Mesodermal cell (in vitro differentiated cells): ENCODE measurements at regions not wholly inside any gene's neighbourhood (a gene's known extent, or its start where the extent isn't known, plus 50 kb on each side); places are given as distances from the start of the nearest gene placed in this dataset.
"Not testable (repeated sequence)": the region's sequence is repeated elsewhere in the genome, so short reads cannot be mapped to it uniquely, and the experiment has no call there.

ENCODE experiments used
- H3K27ac ChIP-seq: 2 replicates; pipeline ENCODE4 v1.7.0; 2013; ENCODE audit warnings: mild to moderate bottlenecking, low read depth, low read length, moderate library complexity; ENCODE audit not compliant: severe bottlenecking
- H3K36me3 ChIP-seq: 2 replicates; pipeline ENCODE4 v1.7.1; 2013; ENCODE audit warnings: mild to moderate bottlenecking, low read length, moderate library complexity; ENCODE audit not compliant: control insufficient read depth, insufficient read depth
- H3K4me1 ChIP-seq: one replicate; pipeline ENCODE4 v1.7.1; 2013; ENCODE audit warnings: mild to moderate bottlenecking, low read length; ENCODE audit not compliant: insufficient read depth, control insufficient read depth, poor library complexity, severe bottlenecking
- H3K4me3 ChIP-seq: 2 replicates; pipeline ENCODE4 v1.7.0; 2013; ENCODE audit warnings: low read length, control low read depth, mild to moderate bottlenecking; ENCODE audit not compliant: insufficient read depth, poor library complexity, severe bottlenecking; ENCODE audit errors: extremely low read depth
- H3K9me3 ChIP-seq: 2 replicates; pipeline ENCODE4 v1.7.1; 2013; ENCODE audit warnings: mild to moderate bottlenecking, low read length, moderate library complexity; ENCODE audit not compliant: control insufficient read depth
- WGBS, 2 experiments: methylation state at CpG; one replicate each; pipeline ENCODE4 v1.1.5; 2013; ENCODE audit warnings: missing lambda C conversion rate in 2 of 2; ENCODE audit not compliant: insufficient coverage in 2 of 2; 5-methylcytosine and 5-hydroxymethylcytosine counted together

DNA sequence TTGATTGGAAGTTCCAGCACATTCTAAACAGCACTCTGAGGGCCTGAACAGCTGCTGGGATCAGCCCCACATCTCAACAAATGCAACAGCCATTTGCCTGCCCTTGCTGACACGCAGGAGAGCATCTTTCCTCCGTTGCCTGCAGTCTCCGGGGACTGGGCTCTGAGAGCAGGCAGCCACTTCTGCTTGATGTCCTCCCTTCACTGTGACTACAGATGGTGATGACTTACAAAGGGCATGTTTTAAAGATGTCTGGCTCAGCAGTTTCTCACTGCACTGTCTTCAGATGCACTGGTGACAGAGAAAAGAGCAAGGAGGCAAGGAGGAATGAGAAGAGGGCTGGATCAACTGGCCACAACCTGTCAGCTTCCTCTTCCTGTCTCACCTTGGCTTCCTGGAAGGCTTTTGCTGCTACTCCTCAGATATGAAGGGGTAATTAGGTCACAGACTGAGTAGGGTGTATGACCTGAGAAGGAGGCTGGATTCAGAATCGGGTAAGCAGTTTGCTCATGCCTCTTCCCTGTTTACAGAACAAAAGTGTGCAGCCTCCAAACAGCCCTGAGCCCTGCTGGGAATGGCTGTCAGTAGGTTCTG, 143.5 kb upstream of the GHITM start:
- no peak overlapping the region for H3K4me3 ChIP-seq
- no peak overlapping the region for H3K27ac ChIP-seq
- WGBS, 2 experiments = 100% methylated on average over 3 of the region's 4 CpGs
- no peaks in the 10 kb centered on the region for H3K36me3 ChIP-seq
- no peaks in the 10 kb centered on the region for H3K4me1 ChIP-seq
- H3K9me3 ChIP-seq = no peaks in the 10 kb centered on the region

DNA sequence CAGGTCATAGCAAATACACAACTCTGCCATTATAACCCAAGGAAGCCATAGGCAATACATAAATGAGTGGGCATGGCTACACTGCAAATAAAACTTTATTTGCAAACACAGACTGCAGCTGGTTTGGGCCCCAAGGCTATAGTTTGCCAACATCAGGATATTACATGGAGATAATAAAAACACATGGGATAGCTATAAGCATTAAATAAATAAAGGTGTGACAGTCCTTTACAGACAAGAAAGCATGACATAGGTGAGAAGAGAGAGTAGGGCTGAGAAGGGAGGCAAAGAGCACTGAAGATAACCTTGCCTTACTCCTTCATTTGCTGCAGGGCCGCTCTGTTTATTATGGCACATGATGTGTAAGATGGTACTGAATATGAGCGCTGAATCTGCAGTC, 135.1 kb upstream of the GHITM start:
- 100% methylated on average over 1 of the region's 2 CpGs; no CpG with 5 or more reads in 1 of the 2 experiments for WGBS, 2 experiments
- H3K27ac ChIP-seq = no peak overlapping the region

DNA sequence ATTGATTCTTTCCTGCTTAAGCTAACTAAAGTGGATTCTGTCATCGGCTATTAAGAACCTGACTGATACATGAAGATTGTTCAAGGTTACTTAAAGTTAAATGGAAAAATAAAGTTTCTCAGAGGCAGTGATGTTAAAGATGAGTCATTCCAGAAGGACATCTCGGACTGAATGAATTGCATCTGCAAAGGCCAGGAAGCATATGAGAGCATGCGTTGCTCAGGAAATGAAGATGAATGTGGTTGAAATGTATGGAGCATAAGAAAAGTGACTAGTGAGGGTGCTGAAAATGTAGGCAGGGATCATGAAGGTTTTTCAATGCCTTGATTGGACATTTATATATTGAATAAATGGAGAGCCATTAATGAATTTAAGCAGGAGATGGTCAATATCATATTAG, 133.9 kb upstream of the GHITM start:
- Histone ChIP-seq H3K27ac (no peak overlapping the region), H3K36me3 (no peaks in the 10 kb centered on the region), H3K4me3 (no peak overlapping the region), H3K4me1 (no peaks in the 10 kb centered on the region), H3K9me3 (no peaks in the 10 kb centered on the region)
- WGBS, 2 experiments = 87 to 98% methylated on average over 3 of the region's 3 CpGs

More for the DNA sequence above, 135.1 kb upstream of the GHITM start:
- H3K4me1 ChIP-seq = no peaks in the 10 kb centered on the region
- no peaks in the 10 kb centered on the region for H3K9me3 ChIP-seq
- no peaks in the 10 kb centered on the region for H3K36me3 ChIP-seq
- H3K4me3 ChIP-seq = no peak overlapping the region

DNA sequence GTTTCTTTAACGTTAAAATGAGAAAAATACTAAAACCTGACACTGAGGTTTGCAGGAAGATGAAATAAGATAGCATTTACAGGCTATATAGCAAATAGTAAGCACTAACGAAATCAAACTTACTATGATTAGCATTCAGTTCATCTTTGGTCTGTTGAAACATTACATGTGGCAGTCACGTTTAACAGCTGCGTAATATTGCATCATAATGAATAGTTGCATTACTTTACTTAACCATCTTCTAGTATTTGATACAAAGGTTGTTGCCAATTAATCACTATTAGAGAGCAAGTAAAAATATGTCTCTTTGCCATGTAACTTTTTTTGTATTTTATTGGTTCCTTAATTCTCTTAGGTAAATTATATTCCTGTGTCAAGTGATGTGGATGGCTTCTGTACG, 131.8 kb upstream of the GHITM start:
- Histone ChIP-seq H3K4me3 (no peak overlapping the region), H3K27ac (no peak overlapping the region), H3K9me3 (no peaks in the 10 kb centered on the region), H3K36me3 (no peaks in the 10 kb centered on the region), H3K4me1 (no peaks in the 10 kb centered on the region)
- WGBS, 2 experiments = 62 to 100% methylated on average over 1 to 2 of the region's 5 CpGs

DNA sequence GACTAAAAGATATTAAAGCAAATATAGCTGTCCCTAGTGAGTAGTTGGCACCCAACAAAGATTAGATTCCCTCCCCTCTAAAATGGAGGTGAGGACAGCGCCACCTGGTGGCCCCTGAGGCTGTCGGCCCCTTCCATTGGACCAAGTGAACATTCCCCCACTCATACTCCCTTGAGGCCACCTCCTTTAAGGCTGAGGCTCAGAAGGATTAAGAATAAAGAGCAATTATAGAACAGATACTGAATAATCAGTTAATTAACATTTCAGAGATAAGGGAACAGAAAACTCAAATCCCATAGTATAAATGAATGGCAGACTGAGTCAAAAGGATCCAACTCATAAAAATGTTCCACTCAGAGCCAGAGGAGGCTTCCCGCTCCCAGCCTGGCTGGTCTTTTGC, 130.4 kb upstream of the GHITM start:
- H3K9me3 ChIP-seq = no peaks in the 10 kb centered on the region
- no peaks in the 10 kb centered on the region for H3K4me1 ChIP-seq
- no peak overlapping the region for H3K27ac ChIP-seq
- H3K4me3 ChIP-seq = no peak overlapping the region
- H3K36me3 ChIP-seq = no peaks in the 10 kb centered on the region
- WGBS, 2 experiments = 78 to 100% methylated on average over 1 of the region's 3 CpGs

DNA sequence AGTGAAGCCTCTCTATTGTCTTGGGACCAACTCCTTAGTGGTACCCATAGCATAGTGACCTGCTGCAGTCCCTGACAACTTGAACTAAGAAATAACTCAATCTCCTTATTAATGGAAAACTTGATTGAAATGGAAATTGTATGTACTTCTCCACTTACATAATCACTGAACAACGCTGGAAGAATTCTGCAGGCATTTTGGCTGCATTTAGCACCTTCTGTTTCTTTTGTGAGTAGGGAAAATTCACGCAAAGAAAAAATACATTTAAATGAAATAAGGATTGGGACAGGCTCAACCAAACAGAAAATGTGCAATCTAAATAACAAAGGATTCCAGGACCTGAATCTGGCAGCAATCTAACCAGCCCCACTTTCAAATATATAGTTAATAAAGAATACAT, 126.9 kb upstream of the GHITM start:
- no peaks in the 10 kb centered on the region for H3K36me3 ChIP-seq
- no peaks in the 10 kb centered on the region for H3K9me3 ChIP-seq
- H3K4me1 ChIP-seq = no peaks in the 10 kb centered on the region
- H3K4me3 ChIP-seq = no peak overlapping the region
- WGBS, 2 experiments = 100% methylated on average over 1 of the region's 2 CpGs; no CpG with 5 or more reads in 1 of the 2 experiments
- H3K27ac ChIP-seq = no peak overlapping the region

DNA sequence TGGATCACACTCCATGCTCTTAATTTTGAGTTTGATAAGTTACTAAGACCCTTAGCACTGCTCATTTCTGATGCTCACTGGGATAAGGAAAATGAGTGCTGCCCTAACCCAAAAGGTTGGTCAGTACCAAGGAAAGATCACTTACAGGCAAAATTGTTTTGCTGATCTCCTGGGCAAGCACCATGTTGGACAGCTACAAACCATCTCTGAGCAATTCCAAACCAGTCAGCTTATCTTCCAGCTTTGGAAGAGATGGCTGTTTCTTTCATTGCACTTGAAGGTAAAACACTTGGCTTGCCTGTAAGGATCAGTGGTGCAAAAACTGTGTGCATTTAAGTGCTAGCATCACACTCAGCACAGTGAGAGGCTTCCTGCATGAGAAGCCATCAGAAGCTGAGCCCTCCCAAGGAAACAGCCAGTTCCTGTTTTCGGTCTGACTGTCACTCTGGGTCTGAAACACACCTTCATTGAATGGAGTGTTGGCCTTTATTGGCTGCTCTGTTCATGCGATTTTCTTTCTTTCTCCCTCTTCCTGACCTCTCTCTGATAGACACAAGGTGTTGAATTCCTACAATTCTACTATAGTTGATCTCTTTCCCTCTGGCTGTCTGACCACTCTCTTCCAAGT, 126.4 kb upstream of the GHITM start:
- H3K4me1 ChIP-seq = no peaks in the 10 kb centered on the region
- 68 to 88% methylated on average over 2 of the region's 2 CpGs for WGBS, 2 experiments
- H3K4me3 ChIP-seq = no peak overlapping the region
- no peak overlapping the region for H3K27ac ChIP-seq
- no peaks in the 10 kb centered on the region for H3K9me3 ChIP-seq
- no peaks in the 10 kb centered on the region for H3K36me3 ChIP-seq

DNA sequence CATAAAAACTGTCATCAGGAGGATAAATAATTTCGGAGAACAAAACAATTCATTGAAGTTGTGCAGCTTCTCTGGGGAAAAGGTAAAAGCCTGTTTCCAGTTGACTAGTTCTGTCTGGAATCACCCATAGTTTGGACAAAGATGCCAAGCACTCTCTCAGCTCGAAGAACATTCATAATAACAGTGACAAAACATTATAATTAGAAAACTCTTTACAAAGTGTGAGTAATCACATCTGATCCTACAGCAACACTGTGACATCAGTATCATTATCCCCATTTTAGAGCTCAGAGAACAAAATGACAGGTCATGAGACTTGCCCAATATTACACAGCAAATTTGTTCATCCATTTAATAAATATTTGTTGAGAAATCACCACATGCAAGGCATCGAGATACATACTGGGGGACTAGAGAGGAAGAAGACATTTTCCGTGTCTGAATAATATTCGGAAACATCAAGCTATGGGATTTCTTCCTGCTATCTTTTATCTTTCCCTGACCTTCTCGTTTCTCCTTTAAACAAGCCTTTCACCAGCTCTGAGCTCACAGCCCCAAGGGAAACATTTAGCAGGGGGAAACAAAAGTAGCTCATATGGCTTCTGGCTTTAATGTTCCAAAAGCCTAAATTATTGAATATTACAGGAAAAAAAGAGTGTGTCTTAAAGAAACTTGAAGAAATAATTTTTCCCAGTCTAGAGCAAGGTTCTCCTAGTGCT, 123.3 kb upstream of the GHITM start:
- Histone ChIP-seq H3K36me3 (no peaks in the 10 kb centered on the region), H3K9me3 (no peaks in the 10 kb centered on the region), H3K4me1 (no peaks in the 10 kb centered on the region), H3K4me3 (no peak overlapping the region), H3K27ac (no peak overlapping the region)
- 81 to 92% methylated on average over 4 to 6 of the region's 6 CpGs for WGBS, 2 experiments

DNA sequence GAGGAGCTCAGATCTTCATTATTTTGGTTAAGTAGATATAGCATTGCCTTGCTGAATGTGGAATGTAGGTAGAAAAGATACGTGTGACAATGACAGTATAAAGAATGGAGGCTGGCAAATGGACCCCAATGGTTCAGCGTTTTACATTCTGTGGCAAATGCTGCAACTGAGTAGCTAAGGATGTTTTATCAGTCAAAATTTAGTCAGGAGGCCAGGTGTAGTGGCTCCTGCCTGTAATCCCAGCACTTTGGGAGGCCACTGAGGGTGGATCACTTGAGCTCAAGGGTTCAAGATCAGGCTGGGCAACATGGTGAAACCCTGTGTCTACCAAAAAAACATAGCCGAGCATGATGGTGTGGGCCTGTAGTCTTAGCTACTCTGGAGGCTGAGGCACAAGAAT, 120.5 kb upstream of the GHITM start:
- 91 to 98% methylated on average over 3 of the region's 3 CpGs for WGBS, 2 experiments
- no peak overlapping the region for H3K27ac ChIP-seq

DNA sequence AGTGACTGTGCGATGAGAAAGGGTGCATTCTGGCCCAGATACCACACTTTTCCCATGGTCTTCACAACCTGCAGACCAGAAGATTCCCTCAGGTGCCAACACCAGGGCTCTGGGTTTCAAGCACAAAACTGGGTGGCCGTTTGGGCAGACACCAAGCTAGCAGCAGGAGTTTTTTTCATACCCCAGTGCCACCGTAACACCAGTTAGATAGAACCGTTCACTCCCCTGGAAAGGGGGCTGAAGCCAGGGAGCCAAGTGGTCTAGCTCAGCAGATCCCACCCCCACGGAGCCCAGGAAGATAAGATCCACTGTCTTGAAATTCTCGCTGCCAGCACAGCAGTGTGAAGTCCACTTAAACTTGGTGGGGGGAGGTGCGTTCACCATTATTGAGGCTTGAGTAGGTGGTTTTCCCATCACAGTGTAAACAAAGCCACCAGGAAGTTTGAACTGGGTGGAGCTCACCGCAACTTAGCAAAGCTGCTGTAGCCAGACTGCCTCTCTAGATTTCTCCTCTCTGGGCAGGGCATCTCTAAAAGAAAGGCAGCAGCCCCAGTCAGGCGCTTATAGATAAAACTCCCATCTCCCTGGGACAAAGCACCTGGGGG, 119.4 kb upstream of the GHITM start:
- not testable (repeated sequence) for H3K27ac ChIP-seq, H3K36me3 ChIP-seq, H3K9me3 ChIP-seq, H3K4me3 ChIP-seq, H3K4me1 ChIP-seq
- WGBS, 2 experiments = 93 to 97% methylated on average over 6 to 7 of the region's 9 CpGs

More for the DNA sequence above, 120.5 kb upstream of the GHITM start:
- Histone ChIP-seq H3K4me1 (no peaks in the 10 kb centered on the region), H3K36me3 (no peaks in the 10 kb centered on the region), H3K4me3 (no peak overlapping the region), H3K9me3 (no peaks in the 10 kb centered on the region)

DNA sequence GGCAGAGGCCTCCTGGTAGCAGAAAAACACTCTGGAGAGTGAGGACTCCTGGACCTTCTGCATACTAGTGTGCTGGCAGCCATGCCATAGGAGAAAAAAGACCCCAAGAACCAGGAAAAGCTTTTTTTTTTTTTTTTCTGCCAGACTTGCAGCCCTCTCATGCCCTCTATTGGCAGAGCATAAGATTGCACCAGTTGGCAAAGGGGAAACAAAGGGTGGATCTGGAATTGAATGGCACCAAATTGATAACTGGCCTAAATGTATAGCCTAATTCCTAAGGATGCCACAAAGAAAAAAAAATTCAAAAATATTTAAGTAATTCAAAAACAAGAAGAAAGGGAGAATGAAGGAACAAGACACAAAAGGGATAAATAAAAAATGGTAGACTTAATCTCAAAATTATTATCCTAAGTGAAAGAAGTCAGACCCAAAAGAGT, 112.5 kb upstream of the GHITM start:
- Histone ChIP-seq H3K4me1 (no peaks in the 10 kb centered on the region), H3K36me3 (no peaks in the 10 kb centered on the region), H3K4me3 (no peak overlapping the region), H3K9me3 (no peaks in the 10 kb centered on the region), H3K27ac (no peak overlapping the region)
